ENCODE measurements at regions not wholly inside any gene's neighbourhood (a gene's known extent, or its start where the extent isn't known, plus 50 kb on each side); places are given as distances from the start of the nearest gene placed in this dataset.

- H3K9me3 ChIP-seq = no peaks in the 10 kb centered on the region
- H3K27ac ChIP-seq = no peak overlapping the region
- H3K4me3 ChIP-seq (replicated peaks in 1 of 3) = no peak overlapping the region
- H3K27me3 ChIP-seq = peaks cover 4% of the 10 kb centered on the region
- no peak for DNase-seq
- no peak for TF ChIP-seq CTCF (IDR thresholded peaks at IDR 0.05)
- no peak for TF ChIP-seq POLR2A (IDR thresholded peaks at IDR 0.05)
- 63 to 83% methylated on average over 3 of the region's 6 CpGs for WGBS, 2 donors
- intact Hi-C loops (cut with DNase I) = no loop called here
- peaks cover 0 to 6% of the 10 kb centered on the region in 2 donors for H3K4me1 ChIP-seq
- no peaks in the 10 kb centered on the region for H3K36me3 ChIP-seq
Measured at GRCh38 chr22:27612115-27612514, 189.4 kb downstream of the MN1 start.

DNA sequence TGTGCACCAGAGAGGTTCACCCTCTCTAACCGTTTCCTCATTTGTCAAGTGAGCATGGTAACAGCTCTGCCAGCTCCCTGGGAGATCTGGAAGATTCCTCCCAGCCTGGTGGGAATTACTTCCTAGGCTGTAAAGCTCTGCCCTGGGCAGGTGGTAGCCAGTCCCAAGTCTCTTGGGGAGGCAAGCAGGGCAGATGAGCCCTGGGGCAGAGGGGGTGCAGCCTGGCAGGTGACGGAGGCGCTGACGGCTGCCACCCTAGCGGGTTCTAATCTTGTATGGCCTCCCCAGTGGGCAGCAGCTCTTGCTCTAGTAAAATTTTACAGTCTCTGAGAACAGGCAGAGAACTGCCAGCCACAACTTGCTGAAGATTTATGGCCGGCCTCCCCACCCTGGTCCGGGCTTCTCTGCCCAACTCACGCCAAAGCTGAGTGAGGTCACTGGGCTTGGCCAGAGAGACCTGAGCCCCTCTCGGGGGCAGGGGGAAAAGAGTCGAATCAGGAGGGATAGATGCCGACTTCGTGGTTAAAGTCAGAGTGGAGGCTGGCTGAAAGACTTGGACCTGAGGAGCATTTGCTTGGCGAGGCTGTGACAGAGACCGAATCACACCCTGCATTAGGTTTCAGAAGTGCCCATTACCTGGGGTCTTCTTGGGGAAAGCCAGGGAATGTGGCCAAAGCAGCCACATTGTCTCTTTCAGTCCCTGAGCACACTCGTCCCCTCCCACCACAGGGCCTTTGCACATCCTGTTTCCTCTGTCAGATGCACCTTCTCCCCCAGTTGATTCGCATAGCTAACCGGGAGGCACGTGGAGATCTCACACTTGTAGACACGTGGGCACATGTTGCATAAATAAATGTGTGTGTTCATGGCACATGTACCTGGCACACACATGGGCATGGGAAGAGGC is 188.2 kb downstream of the MN1 start:
- H3K4me3 ChIP-seq (replicated peaks in 1 of 3) = no peak overlapping the region
- peaks cover 0 to 6% of the 10 kb centered on the region in 2 donors for H3K4me1 ChIP-seq
- H3K36me3 ChIP-seq = no peaks in the 10 kb centered on the region
- no peak overlapping the region for H3K27ac ChIP-seq
- peaks cover 4% of the 10 kb centered on the region for H3K27me3 ChIP-seq
- H3K9me3 ChIP-seq = no peaks in the 10 kb centered on the region
- no peak for DNase-seq
- intact Hi-C loops (cut with DNase I) = no loop called here
- 71 to 72% methylated on average over 16 to 19 of the region's 19 CpGs for WGBS, 2 donors
- TF ChIP-seq CTCF (IDR thresholded peaks at IDR 0.05) (no peak), POLR2A (IDR thresholded peaks at IDR 0.05) (no peak)

GRCh38 chr22:27614006-27614649 is 187.4 kb downstream of the MN1 start:
- TF ChIP-seq CTCF (IDR thresholded peaks at IDR 0.05) (no peak), POLR2A (IDR thresholded peaks at IDR 0.05) (no peak)
- H3K4me1 ChIP-seq = peaks cover 0 to 6% of the 10 kb centered on the region in 2 donors
- no peak for DNase-seq
- 17 to 23% methylated on average over 11 to 14 of the region's 56 CpGs for WGBS, 2 donors
- no peaks in the 10 kb centered on the region for H3K36me3 ChIP-seq
- no peak overlapping the region for H3K4me3 ChIP-seq (replicated peaks in 1 of 3)
- H3K27me3 ChIP-seq = peaks cover 4% of the 10 kb centered on the region
- intact Hi-C loops (cut with DNase I) = no loop called here
- H3K9me3 ChIP-seq = no peaks in the 10 kb centered on the region
- no peak overlapping the region for H3K27ac ChIP-seq

- Histone ChIP-seq H3K4me3 (replicated peaks in 1 of 3) (no peak overlapping the region), H3K9me3 (no peaks in the 10 kb centered on the region), H3K4me1 (peaks cover 0 to 6% of the 10 kb centered on the region in 2 donors), H3K27me3 (peaks cover 4% of the 10 kb centered on the region), H3K36me3 (no peaks in the 10 kb centered on the region), H3K27ac (no peak overlapping the region)
- no peak for TF ChIP-seq POLR2A (IDR thresholded peaks at IDR 0.05)
- TF ChIP-seq CTCF (IDR thresholded peaks at IDR 0.05) = no peak
- no peak for DNase-seq
- intact Hi-C loops (cut with DNase I) = no loop called here
- 62 to 79% methylated on average over 8 to 10 of the region's 10 CpGs for WGBS, 2 donors
Measured at GRCh38 chr22:27614650-27615007, 186.9 kb downstream of the MN1 start.

DNA sequence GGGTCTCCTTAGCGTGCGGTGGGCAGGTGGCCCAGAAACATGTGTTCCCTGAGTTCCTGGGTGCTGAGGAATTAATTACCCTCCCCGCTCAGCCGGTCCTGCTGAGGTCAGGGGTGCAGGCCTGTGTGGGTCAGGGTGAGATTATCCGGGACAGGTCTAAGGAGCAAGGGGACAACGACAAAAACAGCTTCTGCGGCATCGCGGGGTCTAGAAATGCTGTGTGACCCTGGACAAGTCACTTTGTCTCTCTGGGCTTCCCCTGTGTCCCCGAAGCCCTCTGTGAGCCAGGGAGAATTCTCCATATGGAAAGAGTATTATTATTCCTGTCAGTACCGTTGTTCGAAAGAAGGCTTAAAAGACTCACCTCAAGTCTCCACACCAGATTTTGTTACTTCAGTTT is 186.1 kb downstream of the MN1 start:
- H3K4me1 ChIP-seq = peaks cover 0 to 6% of the 10 kb centered on the region in 2 donors
- WGBS, 2 donors = 83 to 92% methylated on average over 12 of the region's 12 CpGs
- H3K9me3 ChIP-seq = no peaks in the 10 kb centered on the region
- H3K4me3 ChIP-seq (replicated peaks in 1 of 3) = no peak overlapping the region
- intact Hi-C loops (cut with DNase I) = no loop called here
- H3K27me3 ChIP-seq = peaks cover 4% of the 10 kb centered on the region
- DNase-seq = no peak
- no peak overlapping the region for H3K27ac ChIP-seq
- TF ChIP-seq CTCF (IDR thresholded peaks at IDR 0.05) (no peak), POLR2A (IDR thresholded peaks at IDR 0.05) (no peak)
- no peaks in the 10 kb centered on the region for H3K36me3 ChIP-seq
